Activated CD4-positive, alpha-beta T cell treated with anti-CD3 and anti-CD28 coated beads, Interleukin-2, Interleukin-4, amounts not matched to agents 100 ng/mL and 50 ng/mL, durations not matched to agents 16 hours and 8 hours (primary cell): ENCODE measurements at regions not wholly inside any gene's neighbourhood (a gene's known extent, or its start where the extent isn't known, plus 50 kb on each side); places are given as distances from the start of the nearest gene placed in this dataset.

ENCODE experiments used
- DNase-seq: peaks from one replicate; pipeline ENCODE4 v3.0.0-alpha.2; 2020; ENCODE audit warnings: low spot score

DNA sequence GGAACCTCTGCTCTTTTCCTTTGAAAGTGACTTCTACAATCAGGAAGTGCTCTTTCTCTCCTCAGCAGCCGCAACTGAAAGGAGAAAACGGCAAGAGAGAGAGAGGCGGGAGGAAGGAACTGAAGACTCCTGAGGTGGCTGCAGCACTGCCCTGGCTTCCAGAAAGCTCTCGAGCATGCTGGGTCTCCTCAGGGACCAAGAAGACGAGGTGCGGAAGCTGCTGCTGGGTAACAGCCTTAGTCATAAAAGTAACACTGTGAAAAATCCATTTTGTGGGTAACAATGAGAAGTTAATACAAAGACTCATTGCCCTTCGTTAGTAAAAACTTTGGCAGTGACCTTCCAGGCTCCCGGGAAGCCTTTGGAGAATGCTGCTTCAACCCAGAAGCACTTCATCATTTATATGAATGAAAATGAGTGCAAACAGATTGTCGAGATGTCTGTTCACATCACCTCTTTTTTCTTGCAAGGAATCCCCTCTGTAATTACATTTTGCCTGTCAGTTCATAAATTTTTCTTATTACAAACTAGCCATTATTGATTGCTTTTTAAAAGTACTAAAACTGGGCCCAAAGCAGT, 473.4 kb downstream of the SOX6 start:
- DNase-seq: no peak

DNA sequence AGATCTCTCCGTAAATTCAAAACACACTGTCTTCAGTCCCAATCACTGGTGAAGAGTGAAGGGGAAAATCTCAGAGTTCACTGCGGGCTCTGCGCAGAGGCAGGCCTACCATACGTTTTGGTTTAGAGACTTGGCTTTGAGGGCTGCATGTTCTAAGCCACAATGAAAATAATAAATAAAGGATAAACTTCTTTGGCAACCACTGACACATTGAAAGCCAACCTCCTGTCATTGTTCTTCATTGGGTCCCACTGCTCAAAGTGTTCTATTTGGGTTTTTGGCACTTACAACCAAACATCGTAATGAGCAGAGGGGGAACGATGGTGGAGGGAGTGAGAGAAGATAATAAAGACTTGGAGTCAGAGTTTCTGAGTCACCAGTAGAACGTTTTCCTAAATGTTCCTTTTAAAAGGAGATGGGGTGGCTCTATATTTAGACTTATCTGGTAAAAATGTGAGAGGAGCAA, 472.9 kb downstream of the SOX6 start:
- DNase-seq: no peak

DNA sequence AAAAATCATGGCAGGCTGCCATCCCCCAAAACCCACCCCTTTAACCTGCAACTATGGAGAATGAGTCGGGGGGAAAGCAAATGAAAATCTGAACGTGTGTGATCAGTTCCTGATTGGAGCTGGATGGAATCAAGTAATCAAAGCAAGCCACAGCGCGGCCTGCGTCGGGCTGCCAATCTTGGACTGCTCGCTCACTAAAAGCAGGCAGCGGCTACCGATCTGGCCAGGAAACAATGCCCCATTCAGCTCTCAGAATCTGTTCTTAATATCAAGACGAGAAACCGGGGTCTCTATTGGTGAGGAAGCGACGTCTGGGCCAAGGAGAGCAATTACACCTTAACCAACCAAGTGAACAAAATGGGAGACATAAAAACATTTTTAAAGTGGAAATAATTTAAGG, 472.2 kb downstream of the SOX6 start:
- DNase-seq: no peak

DNA sequence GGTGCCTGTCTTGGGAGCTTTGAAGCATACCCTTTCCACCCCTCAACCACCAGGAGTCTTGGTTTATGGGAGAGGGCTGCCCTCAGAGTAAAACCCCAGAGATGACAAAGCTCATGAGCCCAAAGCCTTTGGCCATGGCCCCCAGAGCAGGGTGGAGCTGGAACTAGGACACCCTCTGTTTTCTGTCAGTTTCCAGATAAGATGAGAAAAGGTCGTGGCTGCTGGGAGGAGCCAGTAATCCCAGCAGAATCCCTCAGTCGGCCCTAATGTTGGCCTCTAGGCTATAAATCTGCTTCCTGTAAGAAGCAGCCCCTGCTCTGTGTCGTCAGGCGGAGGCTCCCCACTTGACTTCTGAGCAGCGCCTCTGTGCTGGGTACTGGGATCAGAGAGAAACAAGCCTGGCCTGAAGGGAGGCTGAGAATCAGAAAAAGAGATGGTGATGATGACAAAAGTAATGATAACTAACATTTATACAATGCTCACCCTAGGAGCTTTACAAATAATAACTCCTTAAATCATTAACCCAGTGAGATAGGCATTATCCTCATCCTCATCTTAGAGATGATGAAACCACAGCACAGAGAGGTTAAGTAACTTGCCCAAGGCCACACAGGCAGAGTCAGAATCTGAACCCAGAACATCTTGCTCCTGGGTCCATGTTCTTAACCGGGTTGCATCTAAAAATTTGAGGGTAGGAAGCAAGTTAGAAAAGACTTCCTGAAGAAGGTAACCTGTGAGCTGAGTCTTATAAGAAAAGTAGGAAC, 471.4 kb downstream of the SOX6 start:
- no peak for DNase-seq

DNA sequence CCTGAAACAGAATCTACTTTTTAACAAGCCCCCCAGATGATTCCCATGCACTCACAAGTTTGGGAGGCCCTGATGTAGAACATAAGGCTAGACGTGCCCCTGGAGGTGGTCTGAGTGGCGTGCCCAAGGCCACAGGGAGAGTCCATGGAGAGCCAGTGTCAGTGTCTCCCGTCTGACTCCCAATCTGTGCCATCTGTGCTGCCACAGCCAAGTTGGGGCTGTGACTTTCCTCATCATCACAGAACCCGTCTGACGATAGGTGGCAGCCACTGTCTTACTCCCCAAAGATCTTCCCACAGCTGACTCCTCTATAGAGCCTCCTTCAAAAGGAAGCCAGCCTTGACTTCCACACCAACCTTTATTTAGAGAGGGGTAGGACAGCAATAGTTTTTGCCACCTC, 470.5 kb downstream of the SOX6 start:
- no peak for DNase-seq

- DNase-seq: no peak
Measured at GRCh38 chr11:15886299-15886698, 470.0 kb downstream of the SOX6 start.

DNA sequence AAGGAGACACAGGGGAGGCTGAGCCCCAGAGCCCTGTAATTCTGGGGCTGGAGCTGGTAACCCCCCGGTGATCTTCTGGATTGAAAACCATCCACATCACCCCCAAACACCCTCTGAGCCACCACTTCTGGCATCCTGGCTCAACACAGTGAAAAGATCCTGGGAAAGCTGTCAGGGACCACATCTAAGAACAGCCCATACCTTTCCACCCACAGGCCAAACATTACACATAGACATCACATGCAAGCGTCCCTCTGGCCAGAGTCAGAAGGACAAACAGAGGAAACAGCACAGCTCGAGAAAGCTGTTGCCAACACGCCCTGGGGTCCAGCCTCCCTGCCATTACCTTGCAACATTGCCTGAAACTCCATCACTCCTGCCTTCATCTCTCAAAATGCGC, 469.5 kb downstream of the SOX6 start:
- no peak for DNase-seq

- DNase-seq: no peak
Measured at GRCh38 chr11:15888556-15889345, 467.6 kb downstream of the SOX6 start.

GRCh38 chr11:15889363-15890030, 466.8 kb downstream of the SOX6 start:
- no peak for DNase-seq

GRCh38 chr11:15890031-15890713, 466.2 kb downstream of the SOX6 start:
- no peak for DNase-seq

GRCh38 chr11:15893080-15893492, 463.3 kb downstream of the SOX6 start:
- DNase-seq: no peak

- no peak for DNase-seq
Measured at GRCh38 chr11:15896026-15896425, 460.3 kb downstream of the SOX6 start.

DNA sequence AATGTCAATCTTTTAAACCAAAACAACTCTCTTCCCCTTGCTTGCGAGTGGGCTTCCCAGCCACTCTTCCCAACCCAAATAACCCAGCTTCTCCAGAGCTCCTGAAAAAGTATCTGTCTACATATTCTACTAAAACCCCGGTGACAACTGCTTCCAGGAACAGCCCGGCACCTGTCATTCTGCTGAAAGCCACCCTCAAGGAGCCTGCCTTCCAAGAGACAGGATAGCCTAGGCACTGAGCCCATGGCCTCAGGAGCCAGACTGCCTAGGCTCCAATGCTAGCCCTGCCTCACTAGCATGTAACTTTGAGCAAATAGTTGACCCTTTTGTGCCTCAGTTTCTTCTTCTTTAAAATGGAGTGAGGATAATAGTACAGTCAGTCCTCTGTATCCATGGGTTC, 459.8 kb downstream of the SOX6 start:
- DNase-seq: no peak

DNA sequence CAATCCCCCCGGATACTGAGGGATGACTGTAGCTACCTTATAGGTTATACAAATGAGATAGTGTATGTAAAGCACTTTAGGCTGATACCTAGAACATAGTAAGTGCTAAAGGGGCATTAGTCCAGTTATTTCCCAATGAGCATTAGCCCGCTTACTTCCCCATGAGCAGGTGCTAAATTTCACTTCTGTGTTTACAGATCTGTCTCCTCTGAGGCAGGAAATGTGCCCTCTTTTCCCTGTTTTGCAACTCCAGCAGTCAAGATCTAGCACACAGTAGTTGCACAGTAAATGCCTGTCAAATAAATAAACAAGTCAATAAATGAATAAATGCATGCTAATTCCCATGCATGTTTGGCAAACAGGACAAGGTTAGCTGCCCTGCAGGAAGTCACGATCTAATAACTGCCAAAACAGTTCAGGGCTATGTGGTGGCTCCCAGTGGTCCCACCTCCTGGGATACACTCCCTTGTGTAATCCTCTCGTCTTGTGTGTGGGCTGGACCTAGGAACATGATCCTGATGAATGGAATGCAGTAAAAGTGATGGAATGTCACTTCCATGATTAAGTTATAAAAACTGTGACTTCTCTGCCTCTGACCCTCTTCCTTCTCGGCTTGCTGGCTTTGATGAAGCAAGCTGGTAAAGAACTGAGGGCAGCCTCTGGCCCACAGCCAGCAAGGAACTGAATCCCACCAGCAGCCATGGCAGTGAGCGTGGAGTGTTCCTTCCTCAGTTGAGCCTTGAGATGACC, 459.0 kb downstream of the SOX6 start:
- DNase-seq: no peak

DNA sequence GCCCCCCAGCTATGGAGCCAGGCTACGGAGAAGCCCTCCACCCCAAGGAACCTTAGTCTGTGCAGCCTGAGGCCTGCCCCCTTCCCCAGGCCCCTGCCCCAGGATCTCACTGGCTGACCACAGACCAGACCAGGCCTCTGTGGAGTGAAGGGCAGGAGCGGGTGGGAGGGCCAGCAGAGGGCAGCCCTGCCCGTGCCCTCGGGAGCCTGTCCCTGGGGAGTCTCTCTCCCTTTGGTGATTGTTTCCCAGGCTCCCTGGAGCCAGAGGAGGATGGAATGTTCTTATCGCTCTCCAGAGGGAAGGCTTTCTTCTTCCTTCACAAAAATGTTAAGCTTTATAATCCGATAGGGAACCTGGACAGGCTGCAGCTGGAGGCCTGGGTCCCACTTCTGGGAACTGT, 455.3 kb downstream of the SOX6 start:
- DNase-seq: no peak

DNA sequence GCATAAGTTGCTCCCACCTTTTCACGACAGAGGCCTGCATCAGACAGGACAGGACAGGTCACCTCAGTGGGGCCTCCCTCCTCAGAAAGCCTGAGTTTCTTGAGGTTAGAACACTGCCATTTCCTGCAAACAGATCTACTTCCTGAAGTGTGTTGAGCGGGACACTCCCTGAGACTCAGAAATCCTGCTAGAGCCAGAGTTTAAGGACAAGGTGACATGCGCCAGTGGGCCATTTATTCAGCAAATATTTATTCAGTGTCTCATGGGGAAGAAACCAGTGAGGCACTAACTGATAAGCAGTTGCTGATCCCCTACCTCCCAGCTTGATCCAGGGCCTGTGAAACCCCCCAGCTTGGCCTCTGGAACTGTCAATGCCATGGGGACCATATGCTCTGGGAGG, 454.6 kb downstream of the SOX6 start:
- DNase-seq: no peak

DNA sequence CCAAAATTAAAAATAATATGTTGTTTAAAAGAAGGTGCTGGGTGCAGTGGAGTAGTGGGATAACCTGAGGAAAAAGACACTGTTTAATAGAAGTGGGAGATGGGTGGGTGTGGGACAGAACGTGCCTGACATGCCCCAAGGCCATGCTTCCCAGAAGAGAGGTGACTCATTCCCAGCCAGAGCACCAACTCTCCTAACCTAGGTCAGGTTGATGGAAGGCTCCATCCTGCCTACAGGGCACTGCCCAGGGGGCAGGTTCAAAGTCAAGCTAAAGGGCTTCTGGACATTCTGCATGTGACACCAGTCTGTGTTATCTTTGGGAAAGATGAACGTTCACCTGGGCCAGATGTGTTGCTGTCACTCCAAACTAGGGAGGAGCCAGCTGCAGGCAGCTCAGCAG, 453.1 kb downstream of the SOX6 start:
- no peak for DNase-seq

GRCh38 chr11:15905366-15906104, 450.8 kb downstream of the SOX6 start:
- DNase-seq: no peak

- no peak for DNase-seq
Measured at GRCh38 chr11:15906481-15907035, 449.8 kb downstream of the SOX6 start.

DNA sequence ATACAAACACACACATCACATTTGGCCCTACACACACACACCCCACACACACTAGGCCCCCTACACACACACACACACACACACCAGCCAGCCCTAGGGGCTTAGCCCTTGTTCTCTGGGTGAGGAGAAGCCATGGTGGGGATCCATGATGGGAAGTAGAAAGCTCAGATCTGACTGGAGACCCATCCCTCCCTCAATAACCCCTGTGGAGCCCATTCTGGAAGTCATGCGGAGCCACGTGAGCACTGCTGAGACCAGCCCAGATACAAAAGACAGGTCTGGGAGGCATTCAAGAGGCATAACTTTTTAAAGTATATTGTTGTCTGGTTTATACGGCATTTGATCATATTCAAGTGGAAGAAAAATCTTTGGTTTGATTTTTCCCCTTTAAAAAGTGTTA, 448.5 kb downstream of the SOX6 start:
- DNase-seq: no peak
